SK-N-MC (cell line): ENCODE measurements at regions not wholly inside any gene's neighbourhood (a gene's known extent, or its start where the extent isn't known, plus 50 kb on each side); places are given as distances from the start of the nearest gene placed in this dataset.
"Not testable (repeated sequence)": the region's sequence is repeated elsewhere in the genome, so short reads cannot be mapped to it uniquely, and the experiment has no call there.

ENCODE experiments used
- DNase-seq: peaks from one replicate; pipeline ENCODE4 v3.0.0-alpha.2; 2011; ENCODE audit warnings: low read depth, low spot score
- H3K27ac ChIP-seq: fragments of 200-600 bp; sonication (generic); 2 replicates; pipeline ENCODE4 v1.5.1; 2016; ENCODE audit warnings: mixed run types
- H3K36me3 ChIP-seq: fragments of 200-600 bp; sonication (generic); 2 replicates; pipeline ENCODE4 v1.6.1; 2017; ENCODE audit warnings: antibody characterized with exemption, low read length, mixed read lengths; ENCODE audit not compliant: insufficient read depth
- H3K4me3 ChIP-seq: fragments of 200-600 bp; sonication (generic); 2 replicates; pipeline ENCODE4 v1.5.1; 2016
- H3K9ac ChIP-seq: fragments of 200-600 bp; sonication (generic); 2 replicates; pipeline ENCODE4 v1.8.0; 2017; ENCODE audit warnings: mixed run types, mixed read lengths; ENCODE audit not compliant: insufficient read length
- H3K9me3 ChIP-seq: fragments of 200-600 bp; sonication (generic); 2 replicates; pipeline ENCODE4 v1.6.1; 2017; ENCODE audit warnings: low read depth, mild to moderate bottlenecking, antibody characterized with exemption, low read length, moderate library complexity, mixed read lengths
- EZH2 ChIP-seq: fragments of 200-600 bp; sonication (generic); IDR thresholded peaks from one replicate; pipeline ENCODE4 v1.6.1; 2017; ENCODE audit warnings: antibody characterized with exemption
- FOXP2 ChIP-seq: optimal IDR thresholded peaks from 2 replicates; pipeline ENCODE3; 2011; ENCODE audit warnings: mild to moderate bottlenecking, moderate library complexity; ENCODE audit not compliant: insufficient read depth; ENCODE audit errors: extremely low read length, control extremely low read depth
- POLR2AphosphoS5 ChIP-seq: IDR thresholded peaks from 2 replicates; pipeline ENCODE4 v1.6.1; 2012; ENCODE audit warnings: mild to moderate bottlenecking, low read depth, low read length, borderline replicate concordance

DNA sequence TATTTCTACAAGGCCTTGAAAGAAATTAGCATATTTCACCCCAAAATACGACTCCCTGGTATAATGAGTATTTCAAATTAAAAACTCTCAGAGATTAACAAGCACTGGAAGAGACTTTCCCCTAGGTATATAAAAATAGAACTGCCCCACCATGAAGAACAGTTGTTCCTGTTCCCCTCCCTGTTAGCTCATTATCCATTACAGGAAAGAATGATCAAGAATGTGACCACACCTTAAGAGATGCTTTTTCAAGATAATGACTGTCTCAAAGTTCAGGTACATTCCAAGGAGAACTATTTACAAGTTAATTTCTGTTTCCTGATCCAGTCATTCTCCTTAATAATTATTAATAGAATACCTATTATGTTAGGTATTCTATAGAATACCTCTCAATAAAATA lies 1220.6 kb upstream of the CDH2 start:
- TF ChIP-seq EZH2 (no peak), FOXP2 (no peak), POLR2AphosphoS5 (no peak)
- DNase-seq = no peak
- H3K9ac ChIP-seq = no peak overlapping the region
- H3K27ac ChIP-seq = no peak overlapping the region
- H3K9me3 ChIP-seq = no peaks in the 10 kb centered on the region
- H3K4me3 ChIP-seq = no peak overlapping the region
- H3K36me3 ChIP-seq = no peaks in the 10 kb centered on the region

DNA sequence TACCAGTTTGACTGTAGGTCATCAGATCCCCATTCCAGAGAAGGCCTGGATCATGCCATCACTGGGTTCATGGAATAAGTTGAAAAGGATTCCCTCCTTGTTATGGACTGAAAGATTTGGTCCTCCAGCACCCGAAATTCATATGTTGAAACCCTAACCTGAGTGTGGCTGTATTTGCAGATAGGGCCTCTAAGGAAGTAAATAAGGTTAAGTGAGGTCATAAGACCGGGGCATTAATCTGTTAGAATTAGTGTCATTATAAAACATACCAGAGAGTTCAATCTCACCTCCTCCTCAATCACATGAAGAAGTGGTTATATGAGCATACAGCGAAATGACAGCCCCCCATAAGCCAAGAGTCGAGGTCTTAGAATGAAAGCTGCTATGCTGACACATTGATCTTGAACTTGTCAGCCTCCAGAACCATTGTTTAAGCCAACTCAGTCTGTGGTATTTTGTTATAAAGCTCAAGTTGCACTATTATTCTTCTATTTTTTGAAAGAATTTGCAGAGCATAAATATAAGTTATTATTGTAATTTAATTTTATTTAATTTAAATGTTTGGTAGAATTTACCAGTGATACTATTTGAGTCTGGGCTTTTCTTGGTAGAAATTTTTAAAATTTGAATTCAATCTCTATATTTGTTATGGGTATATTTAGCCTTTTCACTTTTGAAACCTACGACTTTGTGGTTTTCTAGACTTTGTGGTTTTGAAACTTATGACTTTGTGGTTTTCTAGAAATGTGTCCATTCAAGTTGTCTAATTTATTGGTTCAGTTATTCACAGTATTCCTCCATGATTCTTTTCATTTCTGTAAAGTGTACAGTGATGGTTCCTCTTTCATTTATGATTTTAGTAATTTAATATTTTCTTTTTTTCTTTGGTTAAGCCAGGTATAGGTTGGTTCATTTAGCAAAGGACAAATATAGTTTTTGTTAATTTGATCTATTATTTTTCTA lies 1206.7 kb upstream of the CDH2 start:
- no peak for DNase-seq
- Histone ChIP-seq H3K9ac (no peak overlapping the region), H3K9me3 (no peaks in the 10 kb centered on the region), H3K4me3 (no peak overlapping the region), H3K36me3 (no peaks in the 10 kb centered on the region), H3K27ac (no peak overlapping the region)
- TF ChIP-seq FOXP2 (no peak), EZH2 (no peak), POLR2AphosphoS5 (no peak)

DNA sequence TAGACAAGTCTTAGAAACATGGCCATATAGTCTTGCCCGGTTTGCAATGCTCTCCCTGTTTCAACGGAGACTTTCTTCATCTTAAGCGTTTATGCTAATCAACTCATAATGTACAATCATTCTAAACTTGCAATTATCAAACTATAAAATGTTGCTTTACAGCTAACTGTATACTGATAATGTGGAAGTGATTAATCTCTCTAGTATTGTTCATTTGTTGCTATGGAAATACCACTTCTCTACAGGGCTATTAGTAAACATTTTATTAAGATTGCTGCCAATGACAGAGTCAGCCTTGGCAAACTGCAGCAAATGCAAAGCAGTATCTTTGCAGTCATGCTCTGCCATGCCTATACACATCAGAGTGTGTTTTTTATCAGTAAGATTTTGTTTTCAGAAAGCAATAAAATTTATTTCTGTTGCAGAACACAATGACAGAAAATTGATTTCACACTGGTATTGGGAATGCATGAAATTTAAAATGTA lies 1201.8 kb upstream of the CDH2 start:
- DNase-seq = no peak
- H3K9ac ChIP-seq = no peak overlapping the region
- H3K36me3 ChIP-seq = no peaks in the 10 kb centered on the region
- TF ChIP-seq EZH2 = no peak
- no peak for TF ChIP-seq POLR2AphosphoS5
- no peak for TF ChIP-seq FOXP2
- H3K4me3 ChIP-seq = no peak overlapping the region
- H3K9me3 ChIP-seq = no peaks in the 10 kb centered on the region
- H3K27ac ChIP-seq = no peak overlapping the region

DNA sequence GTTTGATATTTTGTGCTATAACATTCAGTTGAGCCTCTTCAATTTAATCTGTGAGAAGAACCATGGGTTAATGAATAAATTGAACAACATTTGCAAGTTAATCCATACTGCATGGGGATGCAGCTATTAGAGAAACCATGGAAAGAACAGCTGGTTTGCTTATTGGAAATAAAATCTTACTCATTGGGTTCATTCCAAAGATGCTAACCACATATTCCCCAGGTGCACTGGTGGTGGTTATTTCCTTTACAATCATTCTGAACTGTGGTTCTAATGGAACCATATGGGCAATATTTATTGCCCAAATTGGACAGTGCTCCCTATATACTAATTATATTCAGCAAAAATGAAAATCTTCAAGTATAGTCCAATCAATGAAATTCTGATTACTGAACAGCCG lies 1200.4 kb upstream of the CDH2 start:
- H3K4me3 ChIP-seq = no peak overlapping the region
- DNase-seq = no peak
- no peak overlapping the region for H3K27ac ChIP-seq
- H3K9ac ChIP-seq = no peak overlapping the region
- no peaks in the 10 kb centered on the region for H3K36me3 ChIP-seq
- TF ChIP-seq EZH2 = no peak
- no peaks in the 10 kb centered on the region for H3K9me3 ChIP-seq

DNA sequence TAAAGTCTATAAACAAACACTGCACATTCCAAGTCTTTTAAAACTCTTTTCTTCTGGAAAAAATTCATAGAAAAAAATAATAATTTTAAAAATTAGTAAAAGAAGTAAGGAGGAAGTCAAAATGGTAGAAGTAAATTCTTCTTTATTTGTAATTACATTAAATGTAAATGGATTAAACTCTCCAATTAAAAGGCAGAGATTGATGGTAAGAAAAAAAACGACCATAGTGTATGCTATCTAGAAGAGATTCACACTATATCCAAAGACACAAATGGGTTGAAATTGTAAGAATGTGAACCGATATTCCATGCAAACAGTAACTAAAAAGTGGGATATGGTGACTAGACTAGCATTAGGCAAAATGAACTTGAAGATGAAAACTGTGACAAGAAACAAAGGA lies 1196.1 kb upstream of the CDH2 start:
- Histone ChIP-seq H3K36me3 (no peaks in the 10 kb centered on the region), H3K4me3 (no peak overlapping the region), H3K9me3 (no peaks in the 10 kb centered on the region), H3K27ac (no peak overlapping the region), H3K9ac (no peak overlapping the region)
- DNase-seq = no peak
- TF ChIP-seq EZH2 = no peak
- TF ChIP-seq FOXP2 = no peak
- no peak for TF ChIP-seq POLR2AphosphoS5

DNA sequence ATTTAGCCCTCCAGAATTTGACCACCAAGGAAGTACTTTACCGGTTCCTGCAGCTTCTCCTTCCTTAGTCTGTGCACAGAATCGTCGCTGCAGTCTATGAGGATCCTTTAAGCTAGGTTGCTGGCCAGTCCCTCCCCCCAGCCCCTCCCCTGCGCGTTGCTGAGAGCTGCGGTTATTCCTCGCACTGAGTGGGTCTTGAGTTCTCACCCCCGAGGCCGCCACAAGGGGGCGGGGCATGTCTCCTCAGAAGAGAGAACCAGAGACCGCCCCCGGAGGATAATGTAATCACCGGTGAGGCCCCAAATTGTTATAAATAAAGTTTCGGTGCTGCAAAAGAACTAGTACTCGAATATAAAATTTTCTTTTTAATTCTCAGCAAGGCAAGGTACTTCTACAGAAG lies 1184.9 kb upstream of the CDH2 start:
- H3K27ac ChIP-seq = no peak overlapping the region
- H3K9ac ChIP-seq = no peak overlapping the region
- DNase-seq = no peak
- TF ChIP-seq EZH2 (no peak), POLR2AphosphoS5 (no peak), FOXP2 (no peak)
- H3K36me3 ChIP-seq = no peaks in the 10 kb centered on the region
- H3K4me3 ChIP-seq = no peak overlapping the region
- no peaks in the 10 kb centered on the region for H3K9me3 ChIP-seq

DNA sequence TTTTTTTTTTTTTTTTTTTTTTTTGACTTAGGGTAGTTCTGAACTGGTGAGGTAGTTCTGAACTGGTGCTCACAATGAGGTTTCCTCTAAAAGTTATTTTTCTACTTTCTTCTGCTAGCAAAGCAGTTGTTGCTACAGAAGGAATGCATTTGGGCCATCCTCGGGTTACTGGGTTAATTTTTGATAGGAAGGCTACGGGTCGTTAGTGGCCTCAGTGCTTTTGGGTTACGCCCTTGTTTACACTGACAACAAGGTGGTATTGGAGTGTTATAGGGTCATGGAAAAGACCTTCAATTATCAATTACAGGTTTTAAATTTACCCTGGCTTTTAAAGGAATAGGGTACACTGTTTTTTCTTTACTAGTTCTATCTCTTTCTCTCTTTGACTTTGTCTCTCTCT lies 1183.7 kb upstream of the CDH2 start:
- DNase-seq, H3K9me3 ChIP-seq, H3K27ac ChIP-seq, H3K9ac ChIP-seq, H3K4me3 ChIP-seq, H3K36me3 ChIP-seq: not testable (repeated sequence)

DNA sequence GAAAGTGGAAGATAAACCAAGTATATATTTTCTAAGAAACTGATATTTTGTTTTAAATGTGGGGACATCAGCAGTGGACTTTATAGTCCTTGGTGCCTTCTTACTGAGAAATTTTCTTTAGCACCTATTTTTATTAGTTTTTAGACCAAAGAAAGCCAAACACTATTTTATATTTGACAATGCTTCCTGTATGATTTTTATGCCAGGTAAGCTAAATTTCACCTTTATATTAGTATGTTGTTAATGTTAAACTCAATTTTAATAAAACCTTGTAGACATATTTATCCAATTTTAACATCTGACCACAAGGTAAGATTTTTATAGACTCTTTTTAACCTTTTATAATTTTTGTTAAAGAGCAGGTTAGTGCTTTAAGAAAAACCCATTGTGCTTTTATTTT lies 1182.3 kb upstream of the CDH2 start:
- not testable (repeated sequence) for H3K27ac ChIP-seq, H3K36me3 ChIP-seq, H3K4me3 ChIP-seq, DNase-seq, H3K9ac ChIP-seq, H3K9me3 ChIP-seq

DNA sequence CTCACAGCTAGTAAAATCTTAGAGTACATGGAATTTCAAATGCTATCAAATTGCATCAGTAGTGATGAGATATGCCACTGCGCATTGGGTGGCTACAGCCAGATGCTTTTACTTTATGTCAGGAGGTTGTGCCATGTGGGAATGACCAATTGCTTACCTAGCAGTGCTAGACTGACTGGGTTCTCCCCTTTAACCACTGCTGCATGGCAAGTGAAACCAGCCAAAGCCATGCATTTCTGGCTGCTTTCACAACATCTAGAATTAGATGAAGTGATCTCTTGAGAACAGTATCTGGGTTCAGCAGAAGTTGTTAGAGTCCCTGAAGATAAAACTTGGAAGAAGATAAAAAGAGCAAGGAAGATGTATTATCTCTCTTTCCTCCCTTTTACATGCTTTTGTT lies 1174.2 kb upstream of the CDH2 start:
- no peak overlapping the region for H3K4me3 ChIP-seq
- H3K36me3 ChIP-seq = no peaks in the 10 kb centered on the region
- H3K9me3 ChIP-seq = no peaks in the 10 kb centered on the region
- no peak overlapping the region for H3K27ac ChIP-seq
- no peak overlapping the region for H3K9ac ChIP-seq
- TF ChIP-seq POLR2AphosphoS5 = no peak
- no peak for TF ChIP-seq EZH2
- TF ChIP-seq FOXP2 = no peak
- DNase-seq = no peak
